A673 (cell line): ENCODE measurements at regions not wholly inside any gene's neighbourhood (a gene's known extent, or its start where the extent isn't known, plus 50 kb on each side); places are given as distances from the start of the nearest gene placed in this dataset.

Experiments used
- BruUV-seq: library from RNA; stranded (reverse); fragments of 400-500 nt; replicated peaks from 2 replicates; lab custom pipeline; 2021; lab: Mats Ljungman, UMichigan
- CTCF ChIA-PET: fragments of 300-600 bp; sonication (Branson Sonifier 250); formaldehyde crosslinking; loops from one replicate; lab custom pipeline; 2022; ENCODE audit warnings: antibody characterized with exemption; lab: Charles Lee
- POLR2A ChIA-PET: fragments of 300-600 bp; sonication (Branson Sonifier 250); formaldehyde crosslinking; loops from one replicate; lab custom pipeline; 2022; ENCODE audit warnings: antibody characterized with exemption; ENCODE audit not compliant: low non-redundant PET; lab: Charles Lee
- DNase-seq: peaks from one replicate; pipeline ENCODE4 v3.0.0-alpha.2; 2015; ENCODE audit warnings: low spot score
- H3K27ac ChIP-seq: fragments of 200-600 bp; sonication (generic); 2 replicates; pipeline ENCODE4 v1.5.1; 2016; ENCODE audit warnings: mixed run types, low read depth, mild to moderate bottlenecking, mixed read lengths, antibody characterized with exemption, low read length; ENCODE audit not compliant: poor library complexity, severe bottlenecking
- H3K27me3 ChIP-seq: fragments of 200-600 bp; sonication (generic); replicated peaks from 2 replicates; pipeline ENCODE4 v1.6.1; 2017; ENCODE audit warnings: mixed run types, low read depth, mild to moderate bottlenecking, mixed read lengths, antibody characterized with exemption, low read length; ENCODE audit not compliant: insufficient read depth, poor library complexity
- H3K36me3 ChIP-seq: fragments of 200-600 bp; sonication (generic); 2 replicates; pipeline ENCODE4 v1.6.1; 2016; ENCODE audit warnings: mixed run types, mild to moderate bottlenecking, mixed read lengths, antibody characterized with exemption, low read length; ENCODE audit not compliant: insufficient read depth, poor library complexity, severe bottlenecking
- H3K4me1 ChIP-seq: fragments of 200-600 bp; sonication (generic); 2 replicates; pipeline ENCODE4 v1.6.1; 2017; ENCODE audit warnings: mixed run types, mild to moderate bottlenecking, mixed read lengths, antibody characterized with exemption, low read length; ENCODE audit not compliant: insufficient read depth, poor library complexity, severe bottlenecking
- H3K4me3 ChIP-seq: fragments of 200-600 bp; sonication (generic); 2 replicates; pipeline ENCODE4 v1.5.1; 2016; ENCODE audit warnings: low read depth, mixed run types, mild to moderate bottlenecking, mixed read lengths, low read length; ENCODE audit not compliant: poor library complexity, severe bottlenecking
- H3K9me3 ChIP-seq: fragments of 200-600 bp; sonication (generic); 2 replicates; pipeline ENCODE4 v1.6.1; 2016; ENCODE audit warnings: mixed run types, low read depth, mild to moderate bottlenecking, mixed read lengths, antibody characterized with exemption, low read length; ENCODE audit not compliant: poor library complexity, severe bottlenecking
- EZH2 ChIP-seq: fragments of 200-600 bp; sonication (generic); IDR thresholded peaks from 2 replicates; pipeline ENCODE4 v1.6.1; 2017; ENCODE audit warnings: borderline replicate concordance, low read depth, mild to moderate bottlenecking, mixed read lengths, antibody characterized with exemption, low read length; ENCODE audit not compliant: poor library complexity, severe bottlenecking
- intact Hi-C: fragments of 100-400 bp; cut with micrococcal nuclease; formaldehyde crosslinking; loops from one replicate; pipeline ENCODE4 v1.10.0; 2022; ENCODE audit not compliant: unreplicated experiment
- TF ChIP-seq, protein P1 (sequence below): fragments of 300-800, 200-600 bp; sonication (generic); conservative IDR thresholded peaks from 2 replicates; pipeline ENCODE4 v1.5.1; 2017; ENCODE audit warnings: low read depth, mild to moderate bottlenecking, antibody characterized with exemption, low read length, moderate library complexity, mixed read lengths

DNA sequence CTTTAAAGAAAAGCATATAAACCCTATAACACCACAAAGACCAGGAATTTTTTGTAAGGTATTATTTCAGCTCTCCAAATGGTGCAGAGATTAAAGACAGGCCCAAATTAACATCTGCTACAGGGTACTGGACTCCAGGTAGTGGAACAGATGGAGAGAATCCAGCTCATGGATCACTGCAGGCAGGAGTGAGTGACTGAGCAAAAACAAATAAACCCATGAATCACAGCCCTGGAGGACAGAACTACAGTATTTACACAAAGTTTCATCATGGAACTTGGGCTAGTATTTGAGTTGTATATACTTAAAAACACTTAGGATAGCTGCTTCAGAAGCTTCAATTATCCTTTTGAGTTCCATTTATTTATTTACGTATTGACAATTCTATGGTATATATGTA is 132.8 kb upstream of the SPRY2 start:
- CTCF ChIA-PET: no interaction called here
- H3K4me1 ChIP-seq: peaks cover 18% of the 10 kb centered on the region
- no TSS peak for BruUV-seq
- no peak for DNase-seq
- no peaks in the 10 kb centered on the region for H3K27me3 ChIP-seq
- H3K36me3 ChIP-seq: no peaks in the 10 kb centered on the region
- no peak for TF ChIP-seq EZH2
- TF ChIP-seq, protein P1, sequence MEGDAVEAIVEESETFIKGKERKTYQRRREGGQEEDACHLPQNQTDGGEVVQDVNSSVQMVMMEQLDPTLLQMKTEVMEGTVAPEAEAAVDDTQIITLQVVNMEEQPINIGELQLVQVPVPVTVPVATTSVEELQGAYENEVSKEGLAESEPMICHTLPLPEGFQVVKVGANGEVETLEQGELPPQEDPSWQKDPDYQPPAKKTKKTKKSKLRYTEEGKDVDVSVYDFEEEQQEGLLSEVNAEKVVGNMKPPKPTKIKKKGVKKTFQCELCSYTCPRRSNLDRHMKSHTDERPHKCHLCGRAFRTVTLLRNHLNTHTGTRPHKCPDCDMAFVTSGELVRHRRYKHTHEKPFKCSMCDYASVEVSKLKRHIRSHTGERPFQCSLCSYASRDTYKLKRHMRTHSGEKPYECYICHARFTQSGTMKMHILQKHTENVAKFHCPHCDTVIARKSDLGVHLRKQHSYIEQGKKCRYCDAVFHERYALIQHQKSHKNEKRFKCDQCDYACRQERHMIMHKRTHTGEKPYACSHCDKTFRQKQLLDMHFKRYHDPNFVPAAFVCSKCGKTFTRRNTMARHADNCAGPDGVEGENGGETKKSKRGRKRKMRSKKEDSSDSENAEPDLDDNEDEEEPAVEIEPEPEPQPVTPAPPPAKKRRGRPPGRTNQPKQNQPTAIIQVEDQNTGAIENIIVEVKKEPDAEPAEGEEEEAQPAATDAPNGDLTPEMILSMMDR: no peak
- H3K27ac ChIP-seq: no peak overlapping the region
- POLR2A ChIA-PET: no interaction called here
- no peak overlapping the region for H3K4me3 ChIP-seq
- H3K9me3 ChIP-seq: no peaks in the 10 kb centered on the region
- intact Hi-C loops: no loop called here

DNA sequence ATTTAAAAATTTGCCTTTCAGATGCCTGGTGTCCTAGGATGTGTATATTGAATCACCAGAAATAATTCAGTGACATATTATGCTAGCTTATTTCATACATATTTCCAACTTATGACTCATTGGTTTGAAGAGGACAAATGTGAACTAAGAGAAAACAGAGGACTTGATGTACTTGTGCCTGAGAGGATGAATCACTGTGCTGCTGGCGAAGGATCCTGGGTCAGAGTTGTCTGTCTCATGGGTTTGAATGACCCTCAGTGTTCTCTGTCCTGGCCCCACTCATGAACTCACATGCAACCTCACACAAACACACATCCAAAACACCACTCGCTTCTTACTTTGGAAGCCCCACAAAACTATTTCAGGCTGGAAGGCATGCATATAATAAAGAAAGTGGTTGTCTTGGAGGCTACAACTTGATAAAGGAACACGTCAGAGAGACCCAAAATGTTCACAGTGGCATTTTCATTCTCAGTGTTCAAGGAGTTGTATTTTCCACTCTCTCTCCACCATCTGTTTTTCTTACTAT is 129.0 kb upstream of the SPRY2 start:
- Histone ChIP-seq H3K27me3 (no peaks in the 10 kb centered on the region), H3K27ac (no peak overlapping the region), H3K4me3 (no peak overlapping the region), H3K4me1 (peaks cover 18% of the 10 kb centered on the region), H3K9me3 (no peaks in the 10 kb centered on the region), H3K36me3 (no peaks in the 10 kb centered on the region)
- intact Hi-C loops: no loop called here
- ChIA-PET POLR2A (no interaction called here), CTCF (no interaction called here)
- BruUV-seq: no TSS peak
- TF ChIP-seq, protein P1: no peak
- no peak for TF ChIP-seq EZH2
- DNase-seq: peak; percentile 71

DNA sequence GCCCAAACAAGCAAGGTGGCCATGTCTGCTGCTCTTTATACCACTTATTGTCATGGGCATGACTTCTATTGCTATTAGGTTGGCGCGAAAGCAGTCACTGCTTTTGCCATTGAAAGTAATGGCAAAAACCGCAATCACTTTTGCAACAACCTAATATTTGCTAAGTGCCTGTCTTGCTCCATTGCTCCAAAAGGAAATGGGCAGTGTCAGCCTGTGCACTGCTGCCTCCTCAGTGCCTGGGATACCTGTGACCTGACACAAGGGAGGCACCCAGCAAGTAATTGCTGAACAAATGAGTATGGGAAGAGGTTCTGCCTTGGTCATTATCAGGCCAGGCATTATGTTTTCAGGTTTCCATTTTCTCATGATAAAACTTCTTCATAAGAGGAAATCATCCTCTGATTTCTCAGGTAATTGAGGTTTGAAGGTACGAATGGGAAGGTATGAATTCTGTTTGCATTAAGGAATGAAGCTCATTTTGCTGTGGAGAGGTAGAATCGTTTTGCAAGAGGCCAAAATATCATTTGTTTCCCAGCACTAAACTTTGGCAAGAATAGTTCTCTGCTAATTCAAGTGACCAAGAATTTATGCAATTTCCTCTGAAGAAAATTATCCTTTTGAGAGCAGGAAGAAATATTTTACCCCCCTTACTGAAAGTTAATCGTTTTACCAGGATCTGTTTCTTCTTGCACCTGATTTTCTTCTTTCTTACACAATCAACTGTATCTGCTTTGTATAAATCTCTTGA is 128.4 kb upstream of the SPRY2 start:
- no peak for DNase-seq
- intact Hi-C loops: no loop called here
- Histone ChIP-seq H3K9me3 (no peaks in the 10 kb centered on the region), H3K27me3 (no peaks in the 10 kb centered on the region), H3K36me3 (no peaks in the 10 kb centered on the region), H3K27ac (no peak overlapping the region), H3K4me3 (no peak overlapping the region), H3K4me1 (peaks cover 18% of the 10 kb centered on the region)
- BruUV-seq: no TSS peak
- TF ChIP-seq, protein P1: no peak
- no peak for TF ChIP-seq EZH2
- ChIA-PET POLR2A (interaction anchor here (0.8 kb wide), 1 partner anchor 354 kb away, joined by 3 read pairs; no protein-coding TSS in a partner anchor), CTCF (no interaction called here)
